ENCODE measurements at regions not wholly inside any gene's neighbourhood (a gene's known extent, or its start where the extent isn't known, plus 50 kb on each side); places are given as distances from the start of the nearest gene placed in this dataset.

GRCh38 chr3:191808073-191808472 is 347.1 kb downstream of the PYDC2 start:
- TF ChIP-seq POLR2A (IDR thresholded peaks at IDR 0.05) (no peak), POLR2AphosphoS5 (IDR thresholded peaks at IDR 0.05) (no peak), CTCF (IDR thresholded peaks at IDR 0.05) (no peak), EP300 (IDR thresholded peaks at IDR 0.05; ENCODE audit: low read depth) (no peak)

Measured in transverse colon (tissue), 4 donors.